NB4 (cell line): ENCODE measurements at regions not wholly inside any gene's neighbourhood (a gene's known extent, or its start where the extent isn't known, plus 50 kb on each side); places are given as distances from the start of the nearest gene placed in this dataset.
"Not testable (repeated sequence)": the region's sequence is repeated elsewhere in the genome, so short reads cannot be mapped to it uniquely, and the experiment has no call there.

ENCODE experiments used
- DNase-seq: peaks from one replicate; pipeline ENCODE4 v3.0.0; 2010; ENCODE audit warnings: low read depth
- H3K4me3 ChIP-seq: one replicate; pipeline ENCODE4 v1.5.1; 2011; ENCODE audit warnings: mild to moderate bottlenecking, low read depth, low read length, moderate library complexity
- CTCF ChIP-seq: IDR thresholded peaks from one replicate; pipeline ENCODE4 v1.5.1; 2012; ENCODE audit warnings: low read depth, low read length
- MAX ChIP-seq: IDR thresholded peaks from 2 replicates; pipeline ENCODE4 v1.6.1; 2011; ENCODE audit warnings: low read depth, low read length
- MYC ChIP-seq: IDR thresholded peaks from 2 replicates; pipeline ENCODE4 v1.6.1; 2011; ENCODE audit warnings: low read depth, low read length
- POLR2A ChIP-seq: IDR thresholded peaks from 2 replicates; pipeline ENCODE4 v1.6.1; 2011; ENCODE audit warnings: mild to moderate bottlenecking; ENCODE audit not compliant: insufficient read length; ENCODE audit errors: extremely low read depth

- TF ChIP-seq MAX (no peak), CTCF (no peak), MYC (no peak), POLR2A (no peak)
- no peak overlapping the region for H3K4me3 ChIP-seq
- DNase-seq = no peak
Observed at GRCh38 chr7:43054052-43054722, 58.3 kb upstream of the HECW1 start.

- no peak for DNase-seq
Observed at GRCh38 chr7:43057141-43057540, 55.3 kb upstream of the HECW1 start.

GRCh38 chr7:43058271-43059066, 54.0 kb upstream of the HECW1 start:
- DNase-seq = no peak
- TF ChIP-seq MAX (no peak), CTCF (no peak), POLR2A (no peak), MYC (no peak)
- H3K4me3 ChIP-seq = no peak overlapping the region

More at GRCh38 chr7:43057141-43057540, 55.3 kb upstream of the HECW1 start:
- H3K4me3 ChIP-seq = no peak overlapping the region
- TF ChIP-seq MAX (no peak), CTCF (no peak), MYC (no peak)

GRCh38 chr7:43059067-43059600, 53.3 kb upstream of the HECW1 start:
- not testable (repeated sequence) for DNase-seq, H3K4me3 ChIP-seq
